Stromal cell of bone marrow (primary cell): ENCODE measurements at regions not wholly inside any gene's neighbourhood (a gene's known extent, or its start where the extent isn't known, plus 50 kb on each side); places are given as distances from the start of the nearest gene placed in this dataset.

Experiments used
- DNase-seq: peaks from one replicate; pipeline ENCODE4 v3.0.0-alpha.2; 2012; ENCODE audit warnings: low read depth

- DNase-seq = no peak
Observed at GRCh38 chr1:193555662-193556441, 369.4 kb upstream of the B3GALT2 start.

GRCh38 chr1:193553564-193553963 lies 367.2 kb upstream of the B3GALT2 start:
- DNase-seq = no peak

GRCh38 chr1:193552274-193552673 lies 365.9 kb upstream of the B3GALT2 start:
- no peak for DNase-seq

- no peak for DNase-seq
Observed at GRCh38 chr1:193549081-193549480, 362.7 kb upstream of the B3GALT2 start.

- no peak for DNase-seq
Observed at GRCh38 chr1:193545171-193545570, 358.8 kb upstream of the B3GALT2 start.

GRCh38 chr1:193543259-193543658 lies 356.8 kb upstream of the B3GALT2 start:
- DNase-seq = peak; percentile 1

GRCh38 chr1:193542690-193543089 lies 356.3 kb upstream of the B3GALT2 start:
- DNase-seq = no peak

GRCh38 chr1:193540511-193540910 lies 354.1 kb upstream of the B3GALT2 start:
- DNase-seq = no peak

- no peak for DNase-seq
Observed at GRCh38 chr1:193539731-193540459, 353.5 kb upstream of the B3GALT2 start.

GRCh38 chr1:193538680-193539079 lies 352.3 kb upstream of the B3GALT2 start:
- DNase-seq = no peak

GRCh38 chr1:193538003-193538354 lies 351.6 kb upstream of the B3GALT2 start:
- DNase-seq = no peak

- DNase-seq = no peak
Observed at GRCh38 chr1:193537266-193538002, 351.0 kb upstream of the B3GALT2 start.

GRCh38 chr1:193533853-193534252 lies 347.4 kb upstream of the B3GALT2 start:
- no peak for DNase-seq

GRCh38 chr1:193525917-193526710 lies 339.7 kb upstream of the B3GALT2 start:
- DNase-seq = no peak

- no peak for DNase-seq
Observed at GRCh38 chr1:193525411-193525810, 339.0 kb upstream of the B3GALT2 start.

GRCh38 chr1:193524616-193525015 lies 338.2 kb upstream of the B3GALT2 start:
- no peak for DNase-seq

GRCh38 chr1:193524021-193524420 lies 337.6 kb upstream of the B3GALT2 start:
- no peak for DNase-seq

GRCh38 chr1:193520472-193520871 lies 334.1 kb upstream of the B3GALT2 start:
- DNase-seq = no peak

GRCh38 chr1:193519922-193520321 lies 333.5 kb upstream of the B3GALT2 start:
- DNase-seq = no peak

- no peak for DNase-seq
Observed at GRCh38 chr1:193516755-193517388, 330.5 kb upstream of the B3GALT2 start.

GRCh38 chr1:193514397-193514796 lies 328.0 kb upstream of the B3GALT2 start:
- DNase-seq = no peak

- no peak for DNase-seq
Observed at GRCh38 chr1:193513032-193513431, 326.6 kb upstream of the B3GALT2 start.
